ENCODE measurements at regions not wholly inside any gene's neighbourhood (a gene's known extent, or its start where the extent isn't known, plus 50 kb on each side); places are given as distances from the start of the nearest gene placed in this dataset.

GRCh38 chr9:93860694-93861658 is 94.2 kb downstream of the BARX1 start:
- intact Hi-C loops (cut with micrococcal nuclease): no loop called here
- H3K27ac ChIP-seq (ENCODE audit: low read depth, low read length): no peak overlapping the region
- peaks cover 0 to 4% (median 0%) of the 10 kb centered on the region in 11 donors for H3K9me3 Mint-ChIP-seq
- H3K27me3 Mint-ChIP-seq: peaks cover 36 to 55% (median 54%) of the 10 kb centered on the region in 5 donors
- no peak overlapping the region for H3K4me3 ChIP-seq (ENCODE audit: low read length)
- H3K9me3 ChIP-seq (ENCODE audit: control insufficient read depth in 2 of 3, low read length in 3 of 3): no peaks in the 10 kb centered on the region
- H3K4me1 Mint-ChIP-seq: peaks cover 0 to 4% (median 0%) of the 10 kb centered on the region in 7 donors
- H3K4me1 ChIP-seq (ENCODE audit: control insufficient read depth in 2 of 2, insufficient read depth in 2 of 2, low read length in 2 of 2): no peaks in the 10 kb centered on the region
- H3K36me3 Mint-ChIP-seq: peaks cover 0 to 4% (median 0%) of the 10 kb centered on the region in 5 donors
- ATAC-seq (no peak), DNase-seq (no peak)
- H3K4me3 Mint-ChIP-seq: no peak overlapping the region
- ChIA-PET CTCF (interaction anchor here (0.6 kb wide), 1 partner anchor 405 kb away, joined by 3 read pairs; no protein-coding TSS in a partner anchor), POLR2A (no interaction called here)
- H3K27me3 ChIP-seq (ENCODE audit: control insufficient read depth in 2 of 2, insufficient read depth in 2 of 2, low read length in 2 of 2): no peaks in the 10 kb centered on the region
- H3K27ac Mint-ChIP-seq: no peak overlapping the region
- no peaks in the 10 kb centered on the region for H3K36me3 ChIP-seq (ENCODE audit: control insufficient read depth in 2 of 3, insufficient read depth in 3 of 3, low read length in 3 of 3)

GRCh38 chr9:93859431-93860215 is 95.5 kb downstream of the BARX1 start:
- no peak overlapping the region for H3K27ac Mint-ChIP-seq
- H3K36me3 Mint-ChIP-seq: peaks cover 0 to 4% (median 0%) of the 10 kb centered on the region in 5 donors
- Histone ChIP-seq H3K36me3 (ENCODE audit: control insufficient read depth in 2 of 3, insufficient read depth in 3 of 3, low read length in 3 of 3) (no peaks in the 10 kb centered on the region), H3K27ac (ENCODE audit: low read depth, low read length) (no peak overlapping the region), H3K4me3 (ENCODE audit: low read length) (no peak overlapping the region), H3K9me3 (ENCODE audit: control insufficient read depth in 2 of 3, low read length in 3 of 3) (no peaks in the 10 kb centered on the region), H3K27me3 (ENCODE audit: control insufficient read depth in 2 of 2, insufficient read depth in 2 of 2, low read length in 2 of 2) (no peaks in the 10 kb centered on the region), H3K4me1 (ENCODE audit: control insufficient read depth in 2 of 2, insufficient read depth in 2 of 2, low read length in 2 of 2) (no peaks in the 10 kb centered on the region)
- H3K9me3 Mint-ChIP-seq: peaks cover 0 to 9% (median 0%) of the 10 kb centered on the region in 11 donors
- intact Hi-C loops (cut with micrococcal nuclease): no loop called here
- no peak for ATAC-seq
- peaks cover 47 to 63% (median 54%) of the 10 kb centered on the region in 5 donors for H3K27me3 Mint-ChIP-seq
- no peak overlapping the region for H3K4me3 Mint-ChIP-seq
- peaks cover 0 to 4% (median 0%) of the 10 kb centered on the region in 7 donors for H3K4me1 Mint-ChIP-seq
- CTCF ChIA-PET: interaction anchor here (0.6 kb wide), 1 partner anchor 403 kb away, joined by 3 read pairs; no protein-coding TSS in a partner anchor
- POLR2A ChIA-PET: no interaction called here
- DNase-seq: no peak

- H3K27me3 Mint-ChIP-seq: peaks cover 52 to 71% (median 62%) of the 10 kb centered on the region in 5 donors
- intact Hi-C loops (cut with micrococcal nuclease): no loop called here
- ATAC-seq: no peak
- Histone ChIP-seq H3K27ac (ENCODE audit: low read depth, low read length) (no peak overlapping the region), H3K9me3 (ENCODE audit: control insufficient read depth in 2 of 3, low read length in 3 of 3) (no peaks in the 10 kb centered on the region), H3K27me3 (ENCODE audit: control insufficient read depth in 2 of 2, insufficient read depth in 2 of 2, low read length in 2 of 2) (no peaks in the 10 kb centered on the region), H3K4me1 (ENCODE audit: control insufficient read depth in 2 of 2, insufficient read depth in 2 of 2, low read length in 2 of 2) (no peaks in the 10 kb centered on the region), H3K36me3 (ENCODE audit: control insufficient read depth in 2 of 3, insufficient read depth in 3 of 3, low read length in 3 of 3) (no peaks in the 10 kb centered on the region), H3K4me3 (ENCODE audit: low read length) (no peak overlapping the region)
- H3K36me3 Mint-ChIP-seq: no peaks in the 10 kb centered on the region
- peaks cover 0 to 13% (median 4%) of the 10 kb centered on the region in 11 donors for H3K9me3 Mint-ChIP-seq
- H3K4me1 Mint-ChIP-seq: peaks cover 0 to 4% (median 0%) of the 10 kb centered on the region in 7 donors
- no peak overlapping the region for H3K4me3 Mint-ChIP-seq
- POLR2A ChIA-PET: no interaction called here
- H3K27ac Mint-ChIP-seq: no peak overlapping the region
- DNase-seq: no peak
- CTCF ChIA-PET: no interaction called here
These were observed 97.6 kb downstream of the BARX1 start for GRCh38 chr9:93857528-93857927.

GRCh38 chr9:93852728-93853127 is 102.4 kb downstream of the BARX1 start:
- peaks cover 43 to 66% (median 56%) of the 10 kb centered on the region in 5 donors for H3K27me3 Mint-ChIP-seq
- ChIA-PET CTCF (no interaction called here), POLR2A (no interaction called here)
- H3K4me3 Mint-ChIP-seq: no peak overlapping the region
- H3K4me3 ChIP-seq (ENCODE audit: low read length): no peak overlapping the region
- no peaks in the 10 kb centered on the region for H3K9me3 ChIP-seq (ENCODE audit: control insufficient read depth in 2 of 3, low read length in 3 of 3)
- intact Hi-C loops (cut with micrococcal nuclease): no loop called here
- no peaks in the 10 kb centered on the region for H3K36me3 ChIP-seq (ENCODE audit: control insufficient read depth in 2 of 3, insufficient read depth in 3 of 3, low read length in 3 of 3)
- ATAC-seq (no peak), DNase-seq (no peak)
- no peaks in the 10 kb centered on the region for H3K4me1 ChIP-seq (ENCODE audit: control insufficient read depth in 2 of 2, insufficient read depth in 2 of 2, low read length in 2 of 2)
- H3K27ac Mint-ChIP-seq: no peak overlapping the region
- no peak overlapping the region for H3K27ac ChIP-seq (ENCODE audit: low read depth, low read length)
- peaks cover 0 to 3% of the 10 kb centered on the region in 2 donors for H3K27me3 ChIP-seq (ENCODE audit: control insufficient read depth in 2 of 2, insufficient read depth in 2 of 2, low read length in 2 of 2)
- H3K9me3 Mint-ChIP-seq: peaks cover 0 to 20% (median 7%) of the 10 kb centered on the region in 11 donors
- H3K36me3 Mint-ChIP-seq: peaks cover 0 to 2% (median 0%) of the 10 kb centered on the region in 5 donors
- H3K4me1 Mint-ChIP-seq: no peaks in the 10 kb centered on the region

- Histone ChIP-seq H3K9me3 (ENCODE audit: control insufficient read depth in 2 of 3, low read length in 3 of 3) (no peaks in the 10 kb centered on the region), H3K36me3 (ENCODE audit: control insufficient read depth in 2 of 3, insufficient read depth in 3 of 3, low read length in 3 of 3) (no peaks in the 10 kb centered on the region)
These were observed 108.8 kb downstream of the BARX1 start for GRCh38 chr9:93846349-93846748.

GRCh38 chr9:93843396-93843795 is 111.8 kb downstream of the BARX1 start:
- intact Hi-C loops (cut with micrococcal nuclease): no loop called here
- Histone ChIP-seq H3K27ac (ENCODE audit: low read depth, low read length) (no peak overlapping the region), H3K27me3 (ENCODE audit: control insufficient read depth in 2 of 2, insufficient read depth in 2 of 2, low read length in 2 of 2) (peaks cover 4 to 7% of the 10 kb centered on the region in 2 donors), H3K36me3 (ENCODE audit: control insufficient read depth in 2 of 3, insufficient read depth in 3 of 3, low read length in 3 of 3) (no peaks in the 10 kb centered on the region), H3K9me3 (ENCODE audit: control insufficient read depth in 2 of 3, low read length in 3 of 3) (no peaks in the 10 kb centered on the region), H3K4me3 (ENCODE audit: low read length) (no peak overlapping the region), H3K4me1 (ENCODE audit: control insufficient read depth in 2 of 2, insufficient read depth in 2 of 2, low read length in 2 of 2) (no peaks in the 10 kb centered on the region)
- Mint-ChIP-seq H3K27ac (no peak overlapping the region), H3K4me3 (no peak overlapping the region), H3K36me3 (peaks cover 0 to 7% (median 0%) of the 10 kb centered on the region in 5 donors), H3K9me3 (peaks cover 2 to 26% (median 16%) of the 10 kb centered on the region in 11 donors), H3K27me3 (peaks cover 26 to 59% (median 51%) of the 10 kb centered on the region in 5 donors), H3K4me1 (no peaks in the 10 kb centered on the region)
- ATAC-seq (no peak), DNase-seq (no peak)
- ChIA-PET POLR2A (no interaction called here), CTCF (no interaction called here)

More at GRCh38 chr9:93846349-93846748, 108.8 kb downstream of the BARX1 start:
- Mint-ChIP-seq H3K4me1 (no peaks in the 10 kb centered on the region), H3K27me3 (peaks cover 39 to 71% (median 66%) of the 10 kb centered on the region in 5 donors), H3K27ac (no peak overlapping the region), H3K36me3 (peaks cover 0 to 7% (median 0%) of the 10 kb centered on the region in 5 donors), H3K4me3 (no peak overlapping the region), H3K9me3 (peaks cover 2 to 39% (median 16%) of the 10 kb centered on the region in 11 donors)
- H3K4me3 ChIP-seq (ENCODE audit: low read length): no peak overlapping the region
- POLR2A ChIA-PET: no interaction called here
- H3K27ac ChIP-seq (ENCODE audit: low read depth, low read length): no peak overlapping the region
- intact Hi-C loops (cut with micrococcal nuclease): no loop called here
- no peak for ATAC-seq
- no peak for DNase-seq
- H3K4me1 ChIP-seq (ENCODE audit: control insufficient read depth in 2 of 2, insufficient read depth in 2 of 2, low read length in 2 of 2): no peaks in the 10 kb centered on the region
- peaks cover 0 to 7% of the 10 kb centered on the region in 2 donors for H3K27me3 ChIP-seq (ENCODE audit: control insufficient read depth in 2 of 2, insufficient read depth in 2 of 2, low read length in 2 of 2)
- CTCF ChIA-PET: interaction anchor here (0.6 to 0.7 kb wide), 2 partner anchors 22 to 834 kb away, joined by 3 to 4 read pairs; no protein-coding TSS in a partner anchor
